Suprapubic skin (tissue), 4 donors: ENCODE measurements at regions not wholly inside any gene's neighbourhood (a gene's known extent, or its start where the extent isn't known, plus 50 kb on each side); places are given as distances from the start of the nearest gene placed in this dataset.

Experiments used
- DNase-seq, 2 donors: peaks; one replicate each; pipeline ENCODE4 v3.0.0-alpha.2; 2019; ENCODE audit warnings: low spot score in 2 of 2
- H3K27ac ChIP-seq: fragments of 200-600 bp; sonication (generic); one replicate; pipeline ENCODE4 v1.5.1; 2019
- H3K27me3 ChIP-seq: fragments of 200-600 bp; sonication (generic); one replicate; pipeline ENCODE4 v1.5.1; 2019
- H3K36me3 ChIP-seq: fragments of 200-600 bp; sonication (generic); one replicate; pipeline ENCODE4 v1.5.1; 2019
- H3K4me1 ChIP-seq: fragments of 200-600 bp; sonication (generic); one replicate; pipeline ENCODE4 v1.5.1; 2019
- H3K4me3 ChIP-seq: fragments of 200-600 bp; sonication (generic); one replicate; pipeline ENCODE4 v1.5.1; 2019; ENCODE audit warnings: mild to moderate bottlenecking
- H3K9me3 ChIP-seq: fragments of 200-600 bp; sonication (generic); one replicate; pipeline ENCODE4 v1.5.1; 2019
- CTCF ChIP-seq, 2 donors: fragments of 200-600 bp in 1 of 2; fragments of 450-650 bp in 1 of 2; sonication (generic) in 1 of 2; IDR thresholded peaks; one replicate each; pipeline ENCODE4 v1.5.1; 2016 to 2019; ENCODE audit warnings: antibody characterized with exemption in 2 of 2, mild to moderate bottlenecking in 1 of 2, moderate library complexity in 1 of 2
- EP300 ChIP-seq: sonication (generic); formaldehyde crosslinking; IDR thresholded peaks from one replicate; pipeline ENCODE4 v1.6.1; 2017; ENCODE audit warnings: antibody characterized with exemption
- POLR2A ChIP-seq, 2 donors: fragments of 450-650 bp; IDR thresholded peaks; one replicate each; pipeline ENCODE4 v1.6.1; 2017; ENCODE audit warnings: antibody characterized with exemption in 2 of 2, mild to moderate bottlenecking in 2 of 2, moderate library complexity in 2 of 2
- POLR2AphosphoS5 ChIP-seq, 3 donors: sonication (generic); formaldehyde crosslinking; IDR thresholded peaks; one replicate each; pipeline ENCODE4 v1.6.1; 2017; ENCODE audit warnings: antibody characterized with exemption in 3 of 3
- WGBS: methylation state at CpG from one replicate; pipeline ENCODE4 v1.1.5; 2018; 5-methylcytosine and 5-hydroxymethylcytosine counted together

GRCh38 chr2:138355244-138355643 lies 146.3 kb upstream of the SPOPL start:
- Histone ChIP-seq H3K4me1 (peaks cover 7% of the 10 kb centered on the region), H3K36me3 (no peaks in the 10 kb centered on the region), H3K9me3 (no peaks in the 10 kb centered on the region), H3K4me3 (no peak overlapping the region), H3K27ac (no peak overlapping the region), H3K27me3 (no peaks in the 10 kb centered on the region)
- WGBS: 95% methylated on average over 2 of the region's 2 CpGs
- TF ChIP-seq CTCF (IDR thresholded peaks at IDR 0.05) (no peak), POLR2A (IDR thresholded peaks at IDR 0.05) (no peak), EP300 (no peak), POLR2AphosphoS5 (IDR thresholded peaks at IDR 0.05) (no peak)
- DNase-seq: no peak

- Histone ChIP-seq H3K4me1 (peaks cover 7% of the 10 kb centered on the region), H3K36me3 (no peaks in the 10 kb centered on the region), H3K27me3 (no peaks in the 10 kb centered on the region), H3K27ac (no peak overlapping the region), H3K4me3 (no peak overlapping the region), H3K9me3 (no peaks in the 10 kb centered on the region)
- WGBS: 14% methylated on average over 4 of the region's 4 CpGs
- DNase-seq: no peak
- TF ChIP-seq EP300 (no peak), POLR2AphosphoS5 (IDR thresholded peaks at IDR 0.05) (peak in 1 of 3 donors; percentile 14)
These were observed 145.4 kb upstream of the SPOPL start for GRCh38 chr2:138356178-138356577.

- DNase-seq: no peak
- no peaks in the 10 kb centered on the region for H3K27me3 ChIP-seq
- no peak overlapping the region for H3K4me3 ChIP-seq
- no peaks in the 10 kb centered on the region for H3K36me3 ChIP-seq
- 91% methylated on average over 1 of the region's 1 CpG for WGBS
- TF ChIP-seq EP300: no peak
- peaks cover 7% of the 10 kb centered on the region for H3K4me1 ChIP-seq
- no peak overlapping the region for H3K27ac ChIP-seq
- no peaks in the 10 kb centered on the region for H3K9me3 ChIP-seq
These were observed 142.0 kb upstream of the SPOPL start for GRCh38 chr2:138359532-138359931.

- Histone ChIP-seq H3K4me3 (no peak overlapping the region), H3K4me1 (peaks cover 4% of the 10 kb centered on the region), H3K27me3 (no peaks in the 10 kb centered on the region), H3K9me3 (no peaks in the 10 kb centered on the region), H3K27ac (no peak overlapping the region), H3K36me3 (no peaks in the 10 kb centered on the region)
- TF ChIP-seq CTCF (IDR thresholded peaks at IDR 0.05): no peak
- no peak for TF ChIP-seq POLR2AphosphoS5 (IDR thresholded peaks at IDR 0.05)
- TF ChIP-seq EP300: no peak
- no peak for TF ChIP-seq POLR2A (IDR thresholded peaks at IDR 0.05)
- WGBS: 92% methylated on average over 1 of the region's 1 CpG
- no peak for DNase-seq
These were observed 136.9 kb upstream of the SPOPL start for GRCh38 chr2:138364554-138365162.

GRCh38 chr2:138365581-138365980 lies 136.0 kb upstream of the SPOPL start:
- 76% methylated on average over 3 of the region's 3 CpGs for WGBS
- H3K9me3 ChIP-seq: no peaks in the 10 kb centered on the region
- no peaks in the 10 kb centered on the region for H3K27me3 ChIP-seq
- no peak overlapping the region for H3K27ac ChIP-seq
- DNase-seq: no peak
- TF ChIP-seq POLR2A (IDR thresholded peaks at IDR 0.05) (no peak), CTCF (IDR thresholded peaks at IDR 0.05) (no peak)
- H3K36me3 ChIP-seq: no peaks in the 10 kb centered on the region
- H3K4me1 ChIP-seq: peaks cover 4% of the 10 kb centered on the region
- no peak overlapping the region for H3K4me3 ChIP-seq

- no peak for TF ChIP-seq CTCF (IDR thresholded peaks at IDR 0.05)
- TF ChIP-seq EP300: no peak
- TF ChIP-seq POLR2A (IDR thresholded peaks at IDR 0.05): no peak
- TF ChIP-seq POLR2AphosphoS5 (IDR thresholded peaks at IDR 0.05): no peak
- no peaks in the 10 kb centered on the region for H3K9me3 ChIP-seq
- DNase-seq: no peak
- H3K27ac ChIP-seq: no peak overlapping the region
- H3K4me3 ChIP-seq: no peak overlapping the region
- no peaks in the 10 kb centered on the region for H3K27me3 ChIP-seq
- peaks cover 4% of the 10 kb centered on the region for H3K4me1 ChIP-seq
- no peaks in the 10 kb centered on the region for H3K36me3 ChIP-seq
These were observed 131.7 kb upstream of the SPOPL start for GRCh38 chr2:138369856-138370255.
